ENCODE measurements at regions not wholly inside any gene's neighbourhood (a gene's known extent, or its start where the extent isn't known, plus 50 kb on each side); places are given as distances from the start of the nearest gene placed in this dataset.

GRCh38 chr9:108543251-108543778, 312.5 kb downstream of the ACTL7B start:
- Histone ChIP-seq H3K4me1 (ENCODE audit: control insufficient read depth in 2 of 2, insufficient read depth in 2 of 2, low read length in 2 of 2) (peaks cover 0 to 3% of the 10 kb centered on the region in 2 donors), H3K27me3 (ENCODE audit: control insufficient read depth in 2 of 2, insufficient read depth in 1 of 2, low read length in 1 of 2) (no peaks in the 10 kb centered on the region), H3K27ac (ENCODE audit: low read depth in 1 of 2, low read length in 1 of 2) (no peak overlapping the region), H3K9me3 (ENCODE audit: control insufficient read depth in 2 of 2, insufficient read depth in 1 of 2, low read length in 1 of 2) (no peaks in the 10 kb centered on the region), H3K36me3 (ENCODE audit: control insufficient read depth in 2 of 2, insufficient read depth in 2 of 2, low read length in 1 of 2) (no peaks in the 10 kb centered on the region), H3K4me3 (ENCODE audit: low read length in 2 of 2) (no peak overlapping the region)
- 91% methylated on average over 5 of the region's 5 CpGs for WGBS
- DNase-seq (ENCODE audit: low read depth in 6 of 9, low spot score in 9 of 9): no peak

- 93% methylated on average over 7 of the region's 7 CpGs for WGBS
- Histone ChIP-seq H3K4me1 (ENCODE audit: control insufficient read depth in 2 of 2, insufficient read depth in 2 of 2, low read length in 2 of 2) (peaks cover 0 to 3% of the 10 kb centered on the region in 2 donors), H3K36me3 (ENCODE audit: control insufficient read depth in 2 of 2, insufficient read depth in 2 of 2, low read length in 1 of 2) (no peaks in the 10 kb centered on the region), H3K4me3 (ENCODE audit: low read length in 2 of 2) (no peak overlapping the region), H3K9me3 (ENCODE audit: control insufficient read depth in 2 of 2, insufficient read depth in 1 of 2, low read length in 1 of 2) (no peaks in the 10 kb centered on the region), H3K27ac (ENCODE audit: low read depth in 1 of 2, low read length in 1 of 2) (no peak overlapping the region), H3K27me3 (ENCODE audit: control insufficient read depth in 2 of 2, insufficient read depth in 1 of 2, low read length in 1 of 2) (no peaks in the 10 kb centered on the region)
- DNase-seq (ENCODE audit: low read depth in 6 of 9, low spot score in 9 of 9): no peak
Measured at GRCh38 chr9:108537756-108538155, 318.0 kb downstream of the ACTL7B start.

DNA sequence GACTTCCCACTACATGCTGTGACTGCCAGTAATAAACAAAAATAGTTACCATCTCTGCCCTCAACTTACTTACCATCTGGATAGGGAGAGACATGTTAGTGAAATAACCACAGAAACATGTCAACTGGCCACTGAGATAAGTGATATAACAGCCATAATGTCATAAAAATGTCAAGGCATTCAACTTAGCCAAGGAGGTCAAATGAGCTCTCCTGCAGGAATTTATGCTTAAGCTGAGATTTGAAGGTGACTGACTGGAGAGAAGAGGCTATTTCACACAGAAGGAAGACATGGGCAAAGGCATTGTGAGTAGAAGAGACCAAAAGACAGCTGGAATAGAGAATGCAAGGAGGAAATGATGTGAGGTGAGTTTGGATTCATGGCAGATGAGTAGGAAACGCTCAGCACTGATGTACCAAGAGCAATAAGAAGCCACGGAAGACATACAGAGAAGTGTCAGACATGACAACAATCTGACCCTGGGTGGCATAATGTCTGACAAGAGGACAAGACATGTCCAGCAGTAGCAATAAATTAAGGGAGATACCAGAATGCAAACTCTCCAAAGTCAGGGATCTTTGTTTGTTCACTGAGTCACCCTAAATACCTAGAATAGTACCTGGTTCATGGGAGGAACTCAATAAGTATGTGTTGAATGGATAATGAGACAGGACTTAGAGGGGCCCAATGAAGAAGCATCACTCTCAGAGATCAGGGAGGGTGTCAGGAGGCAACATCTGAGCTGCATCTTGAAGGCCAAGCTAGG, 318.8 kb downstream of the ACTL7B start:
- H3K27ac ChIP-seq (ENCODE audit: low read depth in 1 of 2, low read length in 1 of 2): no peak overlapping the region
- H3K9me3 ChIP-seq (ENCODE audit: control insufficient read depth in 2 of 2, insufficient read depth in 1 of 2, low read length in 1 of 2): no peaks in the 10 kb centered on the region
- no peaks in the 10 kb centered on the region for H3K36me3 ChIP-seq (ENCODE audit: control insufficient read depth in 2 of 2, insufficient read depth in 2 of 2, low read length in 1 of 2)
- H3K27me3 ChIP-seq (ENCODE audit: control insufficient read depth in 2 of 2, insufficient read depth in 1 of 2, low read length in 1 of 2): no peaks in the 10 kb centered on the region
- no peaks in the 10 kb centered on the region for H3K4me1 ChIP-seq (ENCODE audit: control insufficient read depth in 2 of 2, insufficient read depth in 2 of 2, low read length in 2 of 2)
- 98% methylated on average over 2 of the region's 2 CpGs for WGBS
- no peak overlapping the region for H3K4me3 ChIP-seq (ENCODE audit: low read length in 2 of 2)
- no peak for DNase-seq (ENCODE audit: low read depth in 6 of 9, low spot score in 9 of 9)

DNA sequence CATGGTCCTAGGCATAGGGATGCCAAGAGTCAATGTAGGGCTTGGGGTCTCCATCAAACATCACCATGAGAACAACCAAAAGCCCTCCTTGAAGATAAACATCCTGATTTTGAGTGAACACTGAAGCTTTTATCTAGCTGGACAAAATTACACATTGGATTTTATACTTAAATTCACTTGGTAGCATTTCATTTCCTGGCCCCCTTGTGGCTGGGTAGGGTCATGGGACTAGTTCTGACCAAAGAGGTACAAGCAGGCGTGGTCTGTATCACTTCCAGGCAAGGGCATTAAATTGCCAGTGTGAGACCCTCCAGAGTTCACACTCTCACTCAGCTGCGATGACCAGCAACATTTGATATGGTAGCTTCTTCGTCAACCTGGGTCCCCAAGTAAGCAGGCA, 320.3 kb downstream of the ACTL7B start:
- H3K27me3 ChIP-seq (ENCODE audit: control insufficient read depth in 2 of 2, insufficient read depth in 1 of 2, low read length in 1 of 2): no peaks in the 10 kb centered on the region
- H3K4me1 ChIP-seq (ENCODE audit: control insufficient read depth in 2 of 2, insufficient read depth in 2 of 2, low read length in 2 of 2): no peaks in the 10 kb centered on the region
- no peak for DNase-seq (ENCODE audit: low read depth in 6 of 9, low spot score in 9 of 9)

GRCh38 chr9:108534741-108535140, 321.0 kb downstream of the ACTL7B start:
- DNase-seq (ENCODE audit: low read depth in 6 of 9, low spot score in 9 of 9): no peak
- 84% methylated on average over 2 of the region's 2 CpGs for WGBS
- no peaks in the 10 kb centered on the region for H3K9me3 ChIP-seq (ENCODE audit: control insufficient read depth in 2 of 2, insufficient read depth in 1 of 2, low read length in 1 of 2)
- no peaks in the 10 kb centered on the region for H3K27me3 ChIP-seq (ENCODE audit: control insufficient read depth in 2 of 2, insufficient read depth in 1 of 2, low read length in 1 of 2)
- H3K4me3 ChIP-seq (ENCODE audit: low read length in 2 of 2): no peak overlapping the region
- H3K4me1 ChIP-seq (ENCODE audit: control insufficient read depth in 2 of 2, insufficient read depth in 2 of 2, low read length in 2 of 2): no peaks in the 10 kb centered on the region
- no peak overlapping the region for H3K27ac ChIP-seq (ENCODE audit: low read depth in 1 of 2, low read length in 1 of 2)
- H3K36me3 ChIP-seq (ENCODE audit: control insufficient read depth in 2 of 2, insufficient read depth in 2 of 2, low read length in 1 of 2): no peaks in the 10 kb centered on the region

More for the DNA sequence above, 320.3 kb downstream of the ACTL7B start:
- H3K36me3 ChIP-seq (ENCODE audit: control insufficient read depth in 2 of 2, insufficient read depth in 2 of 2, low read length in 1 of 2): no peaks in the 10 kb centered on the region
- no peak overlapping the region for H3K4me3 ChIP-seq (ENCODE audit: low read length in 2 of 2)
- 95% methylated on average over 3 of the region's 3 CpGs for WGBS
- no peaks in the 10 kb centered on the region for H3K9me3 ChIP-seq (ENCODE audit: control insufficient read depth in 2 of 2, insufficient read depth in 1 of 2, low read length in 1 of 2)
- no peak overlapping the region for H3K27ac ChIP-seq (ENCODE audit: low read depth in 1 of 2, low read length in 1 of 2)

DNA sequence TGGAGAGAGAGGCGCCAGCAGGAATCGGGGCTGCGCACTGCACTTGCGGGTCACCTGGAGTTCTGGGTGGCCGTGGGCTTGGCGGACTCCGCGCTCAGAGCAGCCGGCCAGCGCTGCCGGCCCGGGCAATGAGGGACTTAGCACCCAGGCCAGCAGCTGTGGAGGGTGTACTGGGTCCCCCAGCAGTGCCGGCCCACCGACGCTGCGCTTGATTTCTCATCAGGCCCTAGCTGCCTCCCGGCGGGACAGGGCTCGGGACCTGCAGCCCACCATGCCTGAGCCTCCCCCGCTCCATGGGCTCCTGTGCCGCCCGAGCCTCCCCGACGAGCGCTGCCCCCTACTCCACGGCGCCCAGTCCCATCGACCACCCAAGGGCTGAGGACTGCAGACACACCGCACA, 325.6 kb downstream of the ACTL7B start:
- H3K4me3 ChIP-seq (ENCODE audit: low read length in 2 of 2): no peak overlapping the region
- H3K36me3 ChIP-seq (ENCODE audit: control insufficient read depth in 2 of 2, insufficient read depth in 2 of 2, low read length in 1 of 2): no peaks in the 10 kb centered on the region
- no peak overlapping the region for H3K27ac ChIP-seq (ENCODE audit: low read depth in 1 of 2, low read length in 1 of 2)
- H3K9me3 ChIP-seq (ENCODE audit: control insufficient read depth in 2 of 2, insufficient read depth in 1 of 2, low read length in 1 of 2): no peaks in the 10 kb centered on the region
- no peak for DNase-seq (ENCODE audit: low read depth in 6 of 9, low spot score in 9 of 9)
- no peaks in the 10 kb centered on the region for H3K27me3 ChIP-seq (ENCODE audit: control insufficient read depth in 2 of 2, insufficient read depth in 1 of 2, low read length in 1 of 2)
- 96% methylated on average over 29 of the region's 29 CpGs for WGBS
- no peaks in the 10 kb centered on the region for H3K4me1 ChIP-seq (ENCODE audit: control insufficient read depth in 2 of 2, insufficient read depth in 2 of 2, low read length in 2 of 2)

GRCh38 chr9:108528231-108528630, 327.6 kb downstream of the ACTL7B start:
- H3K4me3 ChIP-seq (ENCODE audit: low read length in 2 of 2): no peak overlapping the region
- H3K9me3 ChIP-seq (ENCODE audit: control insufficient read depth in 2 of 2, insufficient read depth in 1 of 2, low read length in 1 of 2): no peaks in the 10 kb centered on the region
- no peaks in the 10 kb centered on the region for H3K27me3 ChIP-seq (ENCODE audit: control insufficient read depth in 2 of 2, insufficient read depth in 1 of 2, low read length in 1 of 2)
- H3K4me1 ChIP-seq (ENCODE audit: control insufficient read depth in 2 of 2, insufficient read depth in 2 of 2, low read length in 2 of 2): no peaks in the 10 kb centered on the region
- DNase-seq (ENCODE audit: low read depth in 6 of 9, low spot score in 9 of 9): no peak
- no peak overlapping the region for H3K27ac ChIP-seq (ENCODE audit: low read depth in 1 of 2, low read length in 1 of 2)
- WGBS: 89% methylated on average over 5 of the region's 5 CpGs
- H3K36me3 ChIP-seq (ENCODE audit: control insufficient read depth in 2 of 2, insufficient read depth in 2 of 2, low read length in 1 of 2): no peaks in the 10 kb centered on the region

DNA sequence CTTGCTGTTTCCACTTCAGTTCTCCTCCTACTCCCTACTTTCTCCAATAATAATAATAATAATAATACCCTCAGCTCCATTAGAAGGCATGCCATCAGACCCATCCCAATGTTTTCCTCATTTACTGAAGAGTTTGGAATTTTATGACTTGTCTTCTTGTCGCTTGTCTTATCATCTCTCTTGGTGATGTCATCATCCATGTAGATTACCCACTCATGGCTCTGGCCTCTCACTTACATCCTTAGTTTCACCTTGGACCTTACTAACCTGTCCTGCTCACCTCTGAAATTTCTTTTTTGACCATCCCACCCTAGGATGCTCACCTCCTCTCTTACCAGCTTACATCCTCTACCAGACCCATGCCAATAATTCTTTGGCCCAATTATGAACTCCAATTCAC, 329.3 kb downstream of the ACTL7B start:
- no peaks in the 10 kb centered on the region for H3K9me3 ChIP-seq (ENCODE audit: control insufficient read depth in 2 of 2, insufficient read depth in 1 of 2, low read length in 1 of 2)
- 94% methylated on average over 1 of the region's 1 CpG for whole genome bisulfite sequencing
- no peak overlapping the region for H3K27ac ChIP-seq (ENCODE audit: low read depth in 1 of 2, low read length in 1 of 2)
- no peaks in the 10 kb centered on the region for H3K27me3 ChIP-seq (ENCODE audit: control insufficient read depth in 2 of 2, insufficient read depth in 1 of 2, low read length in 1 of 2)
- H3K4me3 ChIP-seq (ENCODE audit: low read length in 2 of 2): no peak overlapping the region
- H3K36me3 ChIP-seq (ENCODE audit: control insufficient read depth in 2 of 2, insufficient read depth in 2 of 2, low read length in 1 of 2): no peaks in the 10 kb centered on the region
- DNase-seq (ENCODE audit: low read depth in 6 of 9, low spot score in 9 of 9): no peak
- no peaks in the 10 kb centered on the region for H3K4me1 ChIP-seq (ENCODE audit: control insufficient read depth in 2 of 2, insufficient read depth in 2 of 2, low read length in 2 of 2)

- 74% methylated on average over 4 of the region's 4 CpGs for WGBS
Measured at GRCh38 chr9:108525186-108525585, 330.6 kb downstream of the ACTL7B start.

More at GRCh38 chr9:108525186-108525585, 330.6 kb downstream of the ACTL7B start:
- no peak overlapping the region for H3K27ac ChIP-seq (ENCODE audit: low read depth in 1 of 2, low read length in 1 of 2)
- no peak overlapping the region for H3K4me3 ChIP-seq (ENCODE audit: low read length in 2 of 2)
- H3K27me3 ChIP-seq (ENCODE audit: control insufficient read depth in 2 of 2, insufficient read depth in 1 of 2, low read length in 1 of 2): no peaks in the 10 kb centered on the region
- no peak for DNase-seq (ENCODE audit: low read depth in 6 of 9, low spot score in 9 of 9)
- no peaks in the 10 kb centered on the region for H3K9me3 ChIP-seq (ENCODE audit: control insufficient read depth in 2 of 2, insufficient read depth in 1 of 2, low read length in 1 of 2)
- H3K4me1 ChIP-seq (ENCODE audit: control insufficient read depth in 2 of 2, insufficient read depth in 2 of 2, low read length in 2 of 2): no peaks in the 10 kb centered on the region
- no peaks in the 10 kb centered on the region for H3K36me3 ChIP-seq (ENCODE audit: control insufficient read depth in 2 of 2, insufficient read depth in 2 of 2, low read length in 1 of 2)
